HG03460 (cell line): ENCODE measurements at regions not wholly inside any gene's neighbourhood (a gene's known extent, or its start where the extent isn't known, plus 50 kb on each side); places are given as distances from the start of the nearest gene placed in this dataset.

ENCODE experiments used
- ATAC-seq: cut with Tn5 transposase; IDR thresholded peaks from one replicate; pipeline ENCODE4 v1.9.1; 2021; ENCODE audit not compliant: unreplicated experiment

DNA sequence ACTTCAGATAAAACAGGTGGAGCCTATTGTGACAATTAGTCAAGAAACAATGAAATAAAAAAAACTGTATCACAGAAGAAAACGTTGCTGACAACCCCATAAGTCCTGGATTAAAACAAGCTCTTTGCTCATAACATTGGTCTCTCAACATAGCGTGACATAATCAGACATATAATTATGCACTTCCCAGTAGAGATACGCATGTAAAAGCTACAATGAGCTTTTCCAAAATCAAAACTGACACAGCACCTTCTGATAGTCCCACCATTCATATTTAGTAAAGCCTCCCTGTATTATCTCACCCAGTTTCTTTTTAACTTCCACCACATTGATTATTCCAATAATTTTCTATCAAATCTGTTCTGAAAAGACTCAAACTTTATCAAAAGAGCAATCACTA is 372.1 kb upstream of the SMIM31 start:
- ATAC-seq, result no peak

DNA sequence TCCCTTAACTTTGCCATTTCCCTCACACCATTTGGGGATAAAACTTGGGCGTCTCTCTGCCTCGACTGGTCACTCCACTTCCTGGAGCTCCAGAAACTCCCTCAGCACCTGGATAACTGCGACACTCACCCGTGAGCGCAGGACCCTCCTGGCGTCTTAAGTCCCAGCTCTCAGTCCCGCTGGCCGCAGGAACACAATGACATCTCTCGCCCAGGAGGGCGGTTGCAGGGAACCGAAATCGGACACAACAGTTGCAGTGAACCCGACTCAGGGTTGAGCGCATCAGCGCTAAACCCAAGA is 370.9 kb upstream of the SMIM31 start:
- no peak for ATAC-seq

DNA sequence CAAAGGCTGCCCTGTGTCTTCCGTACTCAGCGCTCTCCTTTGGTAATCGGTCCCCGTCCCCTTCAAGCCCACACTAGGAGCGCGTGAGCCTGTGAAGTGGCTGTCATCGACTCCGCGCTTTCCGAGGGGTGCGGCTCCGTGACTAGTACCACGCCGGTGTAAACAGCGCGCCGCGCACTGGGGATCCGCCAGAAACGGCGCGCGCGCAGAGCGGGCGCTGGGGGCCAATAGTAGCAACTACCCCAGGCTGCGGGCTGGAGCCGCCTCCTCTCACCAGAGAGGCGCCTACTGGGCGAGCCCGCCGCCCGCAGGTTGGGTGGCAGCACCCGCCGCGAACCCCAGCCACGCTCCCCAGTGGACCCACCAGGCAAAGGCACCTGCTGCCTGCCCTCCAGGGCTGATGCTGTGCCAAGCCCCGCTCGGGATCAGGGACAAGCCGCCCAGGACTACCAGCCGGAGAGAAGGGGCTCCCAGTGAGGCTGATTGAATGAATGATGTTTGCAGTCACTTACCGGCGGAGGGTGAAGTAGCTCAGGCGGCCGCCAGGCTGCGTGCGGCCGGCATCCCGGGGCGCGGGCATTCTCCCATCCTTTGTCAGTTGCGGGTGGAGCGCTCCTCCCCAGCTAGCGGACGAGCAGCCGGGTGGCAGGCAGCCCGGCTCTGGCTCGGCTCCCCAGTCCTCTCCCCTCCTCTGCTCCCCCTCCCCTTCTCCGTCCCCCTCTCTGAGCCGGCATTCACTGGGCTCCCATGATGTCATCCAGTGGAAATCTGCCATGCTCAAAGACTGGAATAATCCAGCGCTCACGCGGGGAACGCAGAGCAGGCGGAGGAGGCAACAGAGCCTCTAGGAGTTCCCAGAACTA is 370.3 kb upstream of the SMIM31 start:
- no peak for ATAC-seq

DNA sequence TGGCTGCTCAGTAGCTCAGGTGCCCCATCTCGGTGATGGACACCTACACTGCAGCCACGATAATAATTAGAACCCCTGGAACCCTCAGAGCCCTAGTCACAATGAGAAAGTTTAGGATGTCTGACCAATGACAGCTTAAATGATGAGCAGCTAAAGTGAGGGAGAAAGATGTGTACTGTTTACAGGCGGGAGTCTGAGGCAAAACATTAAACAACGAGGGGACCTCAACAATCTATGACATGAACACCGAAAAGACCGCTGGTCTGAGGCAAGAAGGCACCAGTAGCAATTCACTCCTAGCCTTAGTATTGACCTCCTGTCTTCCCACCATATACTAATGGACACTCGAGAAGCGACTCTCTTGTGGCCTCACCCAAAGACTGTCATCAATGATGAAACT is 369.5 kb upstream of the SMIM31 start:
- ATAC-seq, result no peak

DNA sequence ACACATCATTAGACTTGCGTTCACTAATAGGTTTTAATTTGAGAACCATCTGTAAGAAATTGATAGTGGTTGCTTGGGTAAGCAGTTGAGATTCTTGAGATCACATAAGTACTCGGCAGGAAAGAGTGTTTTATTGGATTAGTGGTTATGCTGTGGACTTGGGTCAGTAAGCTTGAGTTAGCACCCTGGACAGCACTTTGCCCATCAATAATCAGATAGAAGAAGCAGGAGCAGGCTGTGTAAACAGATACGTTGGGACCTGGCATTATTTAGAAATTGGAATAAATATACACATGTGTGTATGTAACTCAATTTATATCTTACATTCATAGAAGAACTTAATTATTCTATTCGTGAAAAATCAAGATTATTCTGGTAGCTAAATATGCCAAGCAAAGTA is 357.5 kb upstream of the SMIM31 start:
- no peak for ATAC-seq

DNA sequence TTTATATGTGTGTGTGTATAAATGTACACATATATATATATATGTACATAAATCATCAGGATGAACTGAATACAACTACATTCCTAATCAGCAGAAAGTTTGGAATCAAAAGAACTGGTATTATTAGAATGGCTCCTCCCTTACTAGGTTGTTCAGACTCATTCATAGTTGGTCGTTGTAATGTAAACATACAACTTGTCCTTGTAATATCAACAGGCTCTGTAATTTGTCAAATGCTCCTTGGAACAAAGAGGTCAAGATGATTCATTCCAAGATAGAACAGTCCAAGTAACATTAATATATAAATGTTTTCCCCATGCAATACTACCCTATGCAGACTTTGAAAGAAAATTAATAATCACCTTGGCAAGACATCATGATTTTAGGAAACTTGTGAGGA is 351.4 kb upstream of the SMIM31 start:
- no peak for ATAC-seq

DNA sequence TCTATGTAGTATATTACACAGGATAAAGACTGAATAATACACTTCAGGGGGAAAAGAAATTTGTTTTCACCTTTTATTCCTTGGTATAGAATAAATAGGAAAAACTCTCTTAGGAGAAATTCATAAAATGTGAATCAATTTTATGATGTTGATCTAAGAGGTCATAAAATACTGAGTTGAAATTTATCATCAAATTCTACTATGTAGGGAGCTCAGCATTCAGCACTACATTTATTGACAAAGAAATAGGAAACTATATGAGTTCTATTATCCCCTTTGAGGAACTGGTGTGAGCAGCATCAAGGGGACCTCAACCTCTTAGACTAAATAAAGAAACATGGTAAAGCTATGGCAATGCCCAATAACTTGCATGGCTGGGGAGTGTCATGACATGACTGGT is 348.2 kb upstream of the SMIM31 start:
- ATAC-seq, result no peak

DNA sequence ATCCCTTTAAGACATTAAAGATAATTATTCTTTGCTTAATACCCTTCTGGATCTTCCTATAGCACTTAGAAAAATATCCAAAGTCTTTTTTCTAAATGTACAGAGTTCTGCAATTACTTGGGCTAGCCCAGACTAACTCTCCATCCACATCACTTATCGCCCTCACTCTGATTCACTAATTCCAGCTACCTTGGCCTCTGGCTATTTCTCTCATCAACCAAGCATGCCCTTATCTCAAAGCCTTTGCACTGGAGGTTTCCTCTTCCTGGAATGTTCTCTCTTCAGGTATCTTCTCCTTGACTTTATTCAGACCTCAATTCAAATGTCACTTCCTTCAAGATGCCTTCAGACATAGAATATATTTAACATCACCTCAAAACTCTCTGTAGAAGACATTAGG is 345.1 kb upstream of the SMIM31 start:
- no peak for ATAC-seq

DNA sequence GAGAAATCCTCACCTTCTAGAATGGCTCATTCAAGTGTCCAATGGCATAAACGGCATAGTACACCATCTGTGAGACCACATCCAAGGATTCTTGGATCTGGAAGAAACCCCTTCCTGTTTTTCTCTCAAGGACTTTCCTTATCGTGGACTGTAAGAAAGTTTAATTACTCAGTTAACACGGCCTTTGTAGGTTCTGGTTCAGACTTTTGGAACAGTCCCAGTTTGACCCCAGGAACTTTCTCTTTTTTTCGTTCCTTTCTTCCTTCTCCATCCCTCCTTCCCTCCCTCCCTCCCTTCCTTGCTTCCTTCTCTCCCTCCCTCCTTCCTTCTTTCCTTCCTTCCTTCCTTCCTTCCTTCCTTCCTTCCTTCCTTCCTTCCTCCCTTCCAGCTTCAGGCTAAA is 343.5 kb upstream of the SMIM31 start:
- ATAC-seq, result no peak

DNA sequence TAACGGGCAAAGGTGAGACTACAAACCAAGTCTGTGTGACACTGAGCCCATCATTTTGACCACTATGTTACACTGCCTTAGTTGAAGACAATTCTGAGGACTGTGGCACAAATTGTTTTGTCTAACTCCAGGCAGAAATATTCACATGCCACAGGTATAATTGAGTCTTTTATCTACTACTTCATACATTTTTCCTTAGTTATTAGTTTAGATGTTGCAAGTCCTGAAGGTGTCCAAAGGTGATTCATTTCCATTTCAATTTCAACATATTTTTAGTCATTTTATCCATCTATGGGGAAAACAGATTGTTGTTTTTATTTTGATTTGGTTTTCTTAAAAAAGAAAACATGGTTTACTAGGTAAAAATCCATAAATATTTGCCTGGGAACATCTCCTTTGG is 341.7 kb upstream of the SMIM31 start:
- ATAC-seq, result no peak

DNA sequence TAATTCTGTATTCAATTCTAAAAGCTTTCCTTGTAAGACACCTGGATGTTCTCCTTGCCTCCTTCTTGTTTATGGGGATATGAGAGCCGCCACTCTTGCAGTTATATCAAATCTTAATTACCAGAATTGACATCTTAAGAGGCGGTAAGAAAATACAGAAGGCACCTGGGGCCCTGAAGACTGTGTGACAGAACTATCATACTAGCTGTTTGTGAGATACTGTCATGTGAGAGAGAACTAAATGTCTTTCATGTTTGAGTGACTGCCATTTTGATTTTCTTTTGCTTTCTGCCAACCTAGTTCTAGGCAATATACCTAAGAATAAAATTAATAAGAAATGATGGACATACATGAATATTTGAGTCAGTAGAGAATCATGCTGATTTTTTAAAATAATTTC is 340.2 kb upstream of the SMIM31 start:
- no peak for ATAC-seq

DNA sequence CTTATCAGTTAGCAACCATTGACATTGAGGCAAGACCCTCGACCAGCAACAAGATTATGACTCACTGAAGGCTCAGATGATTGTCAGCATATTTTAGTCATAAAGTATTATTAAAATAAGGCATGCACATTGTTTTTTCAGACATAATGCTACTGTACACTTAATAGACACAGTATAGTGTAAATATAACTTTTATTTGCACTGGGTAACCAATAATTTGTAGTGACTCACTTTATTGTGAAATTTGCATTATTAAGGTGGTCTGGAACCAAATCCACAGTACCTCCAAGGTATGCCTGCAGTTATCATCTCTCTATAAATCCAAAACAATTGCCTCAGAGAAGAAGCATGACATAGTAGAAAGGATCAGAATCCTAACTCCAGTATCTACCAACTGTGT is 330.1 kb upstream of the SMIM31 start:
- no peak for ATAC-seq

DNA sequence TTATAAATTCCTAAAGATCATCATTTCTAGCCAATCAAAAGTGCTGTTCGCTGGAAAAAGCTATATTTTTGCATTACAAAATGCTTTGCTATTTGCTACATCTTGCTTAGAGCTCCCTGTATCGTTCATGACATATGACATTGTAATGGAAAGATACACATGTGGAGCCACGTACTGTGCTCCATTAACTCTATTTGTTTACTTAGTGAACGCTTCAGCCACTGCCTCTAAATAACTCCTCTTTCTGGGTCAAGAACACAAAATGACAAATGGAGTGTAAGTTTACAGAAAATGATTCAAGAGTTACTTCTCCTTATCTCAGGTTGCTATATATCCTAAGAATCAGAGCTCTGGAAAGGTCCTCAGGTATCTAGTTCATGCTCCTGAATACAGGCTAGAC is 329.1 kb upstream of the SMIM31 start:
- no peak for ATAC-seq

DNA sequence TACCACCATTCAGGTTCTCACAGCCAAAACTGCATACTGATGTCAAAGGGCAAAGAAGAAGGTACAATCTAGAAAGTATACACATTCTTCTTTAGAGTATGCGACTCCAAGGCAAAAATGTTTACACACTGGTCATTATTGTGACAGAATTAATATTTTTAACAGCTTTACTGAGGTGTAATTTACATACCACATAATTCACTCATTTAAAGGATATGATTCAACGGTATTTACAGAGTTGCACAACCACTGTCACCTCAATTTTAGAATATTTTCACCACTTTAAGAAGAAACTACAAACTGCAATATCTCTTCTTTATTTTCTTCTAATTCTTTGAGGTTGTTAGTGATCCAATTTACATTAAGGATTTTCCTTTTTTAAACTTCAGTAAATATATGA is 325.4 kb upstream of the SMIM31 start:
- ATAC-seq, result no peak

DNA sequence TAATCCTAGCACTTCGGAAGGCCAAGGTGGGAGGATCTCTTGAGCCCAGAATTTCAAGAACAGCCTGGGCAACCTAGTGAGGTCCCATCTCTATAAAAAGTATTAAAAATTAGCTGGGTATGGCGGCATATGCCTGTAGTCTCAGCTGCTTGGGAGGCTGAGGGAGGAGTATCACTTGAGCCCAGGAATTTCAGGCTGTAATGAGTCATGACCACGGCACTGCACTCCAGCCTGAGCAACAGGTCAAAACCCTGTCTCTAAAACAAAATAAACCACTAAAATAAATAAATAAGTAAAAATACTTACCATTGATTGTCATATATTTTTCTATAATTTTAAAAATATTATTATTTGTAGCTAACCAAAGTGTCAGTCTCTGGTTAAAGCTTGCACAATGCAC is 315.6 kb upstream of the SMIM31 start:
- ATAC-seq, result no peak

DNA sequence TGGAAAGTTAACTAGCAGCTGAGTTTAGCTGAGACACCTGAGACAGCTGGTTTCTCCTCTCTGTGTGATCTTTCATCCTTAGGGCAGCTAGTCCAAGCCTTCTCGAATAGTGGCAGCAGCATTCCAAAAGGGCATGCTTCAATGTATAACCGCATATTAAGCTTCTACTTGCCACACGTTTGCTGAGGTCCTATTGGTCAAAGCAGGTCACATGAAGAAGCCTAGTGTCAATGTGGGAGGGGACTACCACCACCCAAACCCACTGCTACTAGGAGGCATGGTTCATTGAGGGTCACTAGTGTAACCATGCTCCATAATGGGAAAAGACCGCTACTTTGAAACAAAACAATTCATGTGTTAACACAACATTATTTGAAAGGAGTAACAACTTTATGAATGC is 314.9 kb upstream of the SMIM31 start:
- ATAC-seq, result no peak

DNA sequence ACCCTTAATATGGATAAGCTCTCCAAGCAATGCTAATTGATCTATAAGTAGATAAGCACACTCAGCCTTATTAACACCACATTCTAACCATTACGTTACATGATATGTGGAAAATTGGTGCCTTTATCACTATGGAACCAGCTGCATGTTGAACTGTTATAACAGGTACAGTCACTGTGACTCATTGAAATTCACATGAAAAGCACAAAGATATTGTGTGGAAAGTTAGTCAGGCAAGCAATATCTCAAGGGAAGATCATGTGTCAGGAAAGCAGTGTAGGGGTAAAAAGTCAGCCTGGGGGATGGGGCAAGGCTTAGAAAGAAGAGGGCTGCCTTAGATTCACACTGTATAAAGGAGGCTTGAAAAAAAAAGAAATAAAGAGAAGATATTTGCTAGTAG is 313.7 kb upstream of the SMIM31 start:
- ATAC-seq, result no peak

DNA sequence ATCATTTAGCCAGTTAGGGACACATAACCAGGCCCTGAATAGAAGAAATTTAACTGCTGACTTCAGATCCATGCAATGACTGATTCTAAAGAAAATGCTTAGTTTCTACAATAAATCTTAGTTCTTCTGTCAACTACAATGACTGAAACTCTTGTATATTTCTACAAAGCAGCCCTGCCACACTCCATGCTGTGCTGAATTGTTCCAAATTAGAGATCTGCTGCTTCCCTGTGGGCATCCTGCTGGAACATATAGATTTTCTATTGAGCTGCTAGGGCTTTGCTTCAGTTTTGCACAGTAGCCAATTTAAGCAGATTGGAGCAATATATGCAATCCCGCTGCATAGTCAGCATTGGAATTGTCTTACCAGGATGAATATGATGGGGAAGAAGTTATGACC is 312.8 kb upstream of the SMIM31 start:
- ATAC-seq, result no peak

DNA sequence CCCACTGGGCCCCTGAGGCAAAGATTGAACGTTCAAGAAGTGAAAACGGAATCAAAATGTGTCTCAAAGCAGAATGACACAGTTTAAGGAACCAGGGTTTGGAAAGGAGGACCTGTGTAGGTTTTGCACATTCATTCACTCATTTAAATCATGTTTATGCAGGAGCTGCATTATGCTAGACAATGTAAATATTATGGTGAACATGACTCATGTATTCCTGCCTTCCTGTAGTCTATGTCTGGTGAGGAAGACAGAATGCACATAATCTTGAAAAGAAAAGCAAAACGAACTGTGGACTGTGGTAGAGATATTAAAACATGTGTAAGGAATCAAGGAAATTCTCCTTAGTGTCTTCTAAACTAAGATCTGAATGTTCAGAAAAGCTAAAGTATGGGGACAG is 311.8 kb upstream of the SMIM31 start:
- no peak for ATAC-seq

DNA sequence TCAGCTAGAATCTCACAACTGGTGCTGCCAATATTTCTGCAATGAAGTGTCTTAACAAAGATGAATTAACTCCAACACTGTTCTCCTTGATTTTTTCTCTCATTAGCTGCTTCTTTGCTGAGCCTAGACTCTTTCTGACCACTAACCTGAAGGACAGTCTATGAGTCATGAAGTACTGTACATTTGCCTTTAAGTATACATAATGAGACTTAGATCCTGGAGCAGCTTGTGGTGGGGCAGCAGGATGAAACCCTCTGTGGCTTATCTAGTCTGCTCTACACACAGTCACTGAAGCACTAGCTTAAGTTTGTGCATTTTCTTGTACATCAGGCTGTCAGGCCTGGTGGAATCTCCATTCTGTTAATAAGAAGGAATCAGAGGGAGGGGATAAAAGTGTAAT is 307.4 kb upstream of the SMIM31 start:
- no peak for ATAC-seq

DNA sequence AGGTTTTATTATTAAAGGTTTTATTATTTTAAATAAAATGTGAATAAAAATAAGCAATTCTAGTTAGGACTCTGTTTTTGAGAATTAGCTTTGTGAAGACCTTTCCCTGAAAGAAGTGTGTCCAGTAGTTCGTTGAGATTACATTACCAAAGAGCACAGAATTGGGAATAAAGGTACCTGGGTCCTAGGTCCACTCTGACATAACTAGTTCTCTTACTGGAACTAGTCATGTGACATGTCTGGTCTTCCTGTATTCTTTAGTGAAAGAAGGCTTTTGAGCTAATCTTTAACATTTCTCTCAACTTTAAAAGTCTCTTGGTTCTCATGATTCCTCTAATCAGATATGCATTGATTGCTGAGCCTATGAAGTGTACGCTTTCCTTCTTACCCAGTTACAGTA is 292.0 kb upstream of the SMIM31 start:
- no peak for ATAC-seq

DNA sequence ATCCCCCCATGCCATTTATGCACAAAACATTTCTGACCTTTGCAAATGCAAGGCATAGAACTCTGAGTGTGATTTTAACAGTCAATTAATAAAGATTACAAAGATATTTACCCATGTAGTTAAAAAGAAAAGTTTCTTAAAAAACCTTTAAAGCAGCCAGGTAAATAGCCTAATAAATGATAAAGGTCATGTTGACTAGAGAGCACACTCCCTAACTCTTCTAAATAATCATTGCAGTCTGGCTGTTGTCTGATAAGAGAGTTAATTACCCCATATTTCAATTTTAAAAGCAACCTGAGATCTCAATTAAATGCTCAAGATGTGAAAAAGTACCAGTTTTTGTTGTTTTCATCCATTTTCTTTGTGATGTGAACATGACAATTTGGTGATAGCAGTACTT is 291.5 kb upstream of the SMIM31 start:
- ATAC-seq, result no peak

DNA sequence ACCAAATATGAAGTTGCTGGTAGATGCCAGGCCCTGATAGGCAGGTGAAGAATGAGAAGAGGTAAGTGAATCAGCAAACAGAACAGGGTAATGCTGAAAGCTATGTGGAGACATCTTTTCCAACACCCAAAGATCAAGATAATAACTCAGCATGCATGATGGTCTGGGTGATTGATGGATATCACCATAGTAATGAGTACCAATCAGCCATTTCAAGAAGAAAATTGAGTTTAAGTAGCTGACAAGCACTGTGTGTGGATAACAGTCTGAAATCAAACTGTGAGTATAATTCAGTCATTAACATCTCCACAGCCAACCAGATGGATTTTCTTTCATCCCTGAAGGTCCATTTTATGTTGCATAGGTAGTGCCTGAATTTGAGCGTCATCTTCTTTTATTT is 289.6 kb upstream of the SMIM31 start:
- ATAC-seq, result no peak

DNA sequence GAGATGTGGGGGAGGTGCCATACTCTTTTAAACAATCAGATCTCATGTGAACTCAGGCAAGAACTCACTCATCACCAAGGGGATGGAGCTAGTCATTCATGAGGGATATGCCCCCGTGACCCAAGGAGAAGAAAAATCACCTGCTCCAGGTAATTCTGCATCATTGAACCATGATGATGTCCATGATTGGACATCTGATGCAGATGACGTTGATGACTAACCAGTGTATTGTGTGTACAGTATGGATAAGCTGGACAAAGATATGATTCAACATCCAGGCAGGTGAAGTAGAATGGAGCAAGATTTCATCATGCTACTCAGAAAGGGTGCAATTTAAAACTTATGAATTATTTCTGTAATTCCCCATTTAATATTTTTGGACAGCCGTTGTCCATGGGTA is 286.4 kb upstream of the SMIM31 start:
- ATAC-seq, result no peak
